Natural killer cell treated with Interleukin-12 subunit alpha and Interleukin-12 subunit beta and Interleukin-15 and Interleukin-18, amount 100 ng/mL, for 72 hours (primary cell): ENCODE measurements at regions not wholly inside any gene's neighbourhood (a gene's known extent, or its start where the extent isn't known, plus 50 kb on each side); places are given as distances from the start of the nearest gene placed in this dataset.

ENCODE experiments used
- ATAC-seq, 2 donors: fragments of 150-1000 bp; cut with Tn5 transposase in 1 of 2; sonication (Bioruptor Pico), chemical (Tn5 transposase) in 1 of 2; 2 replicates each; pipeline ENCODE4 v1.10.0; 2021
- DNase-seq: peaks from one replicate; pipeline ENCODE4 v3.0.0; 2022; ENCODE audit warnings: low spot score
- H3K27ac Mint-ChIP-seq, 2 donors: 1 replicate in 1 of 2; 2 replicates in 1 of 2; pipeline ENCODE4 v1.8.0; 2022; ENCODE audit warnings: mixed read lengths in 2 of 2, mild to moderate bottlenecking in 1 of 2, moderate library complexity in 1 of 2
- H3K27me3 Mint-ChIP-seq, 2 donors: 1 replicate in 1 of 2; 2 replicates in 1 of 2; pipeline ENCODE4 v1.8.0; 2022; ENCODE audit warnings: mixed read lengths in 2 of 2
- H3K36me3 Mint-ChIP-seq: one replicate; pipeline ENCODE4 v1.8.0; 2022; ENCODE audit warnings: mixed read lengths
- H3K4me1 Mint-ChIP-seq, 2 donors: 1 replicate in 1 of 2; 2 replicates in 1 of 2; pipeline ENCODE4 v1.8.0; 2022; ENCODE audit warnings: low read depth in 2 of 2, mixed read lengths in 2 of 2, mild to moderate bottlenecking in 1 of 2
- H3K4me3 Mint-ChIP-seq: one replicate; pipeline ENCODE4 v1.8.0; 2022; ENCODE audit warnings: mixed read lengths
- H3K9me3 Mint-ChIP-seq: 2 replicates; pipeline ENCODE4 v1.8.0; 2022; ENCODE audit warnings: mixed read lengths

- DNase-seq (no peak), ATAC-seq (no peak)
- Mint-ChIP-seq H3K27me3 (peaks cover 0 to 10% of the 10 kb centered on the region in 2 donors), H3K4me3 (no peak overlapping the region), H3K9me3 (no peaks in the 10 kb centered on the region), H3K27ac (no peak overlapping the region), H3K4me1 (no peaks in the 10 kb centered on the region), H3K36me3 (no peaks in the 10 kb centered on the region)
Observed at GRCh38 chr3:59264366-59264765, 214.5 kb upstream of the CFAP20DC start.

- DNase-seq = no peak
- H3K27me3 Mint-ChIP-seq = peaks cover 0 to 10% of the 10 kb centered on the region in 2 donors
- H3K4me3 Mint-ChIP-seq = no peak overlapping the region
- ATAC-seq = no peak
- H3K9me3 Mint-ChIP-seq = no peaks in the 10 kb centered on the region
- no peak overlapping the region for H3K27ac Mint-ChIP-seq
- no peaks in the 10 kb centered on the region for H3K4me1 Mint-ChIP-seq
- no peaks in the 10 kb centered on the region for H3K36me3 Mint-ChIP-seq
Observed at GRCh38 chr3:59263152-59263551, 213.3 kb upstream of the CFAP20DC start.

GRCh38 chr3:59262076-59262498 is 212.3 kb upstream of the CFAP20DC start:
- ATAC-seq (no peak), DNase-seq (no peak)
- no peaks in the 10 kb centered on the region for H3K36me3 Mint-ChIP-seq
- H3K27me3 Mint-ChIP-seq = peaks cover 0 to 7% of the 10 kb centered on the region in 2 donors
- H3K4me3 Mint-ChIP-seq = no peak overlapping the region
- H3K9me3 Mint-ChIP-seq = no peaks in the 10 kb centered on the region
- H3K27ac Mint-ChIP-seq = no peak overlapping the region
- no peaks in the 10 kb centered on the region for H3K4me1 Mint-ChIP-seq

GRCh38 chr3:59261009-59261408 is 211.2 kb upstream of the CFAP20DC start:
- no peak overlapping the region for H3K4me3 Mint-ChIP-seq
- no peak overlapping the region for H3K27ac Mint-ChIP-seq
- no peaks in the 10 kb centered on the region for H3K9me3 Mint-ChIP-seq
- H3K27me3 Mint-ChIP-seq = peaks cover 0 to 3% of the 10 kb centered on the region in 2 donors
- ATAC-seq (no peak), DNase-seq (no peak)
- no peaks in the 10 kb centered on the region for H3K4me1 Mint-ChIP-seq
- no peaks in the 10 kb centered on the region for H3K36me3 Mint-ChIP-seq

GRCh38 chr3:59258550-59259260 is 208.9 kb upstream of the CFAP20DC start:
- Mint-ChIP-seq H3K36me3 (no peaks in the 10 kb centered on the region), H3K27me3 (peaks cover 0 to 3% of the 10 kb centered on the region in 2 donors), H3K9me3 (no peaks in the 10 kb centered on the region), H3K4me3 (no peak overlapping the region), H3K27ac (no peak overlapping the region), H3K4me1 (no peaks in the 10 kb centered on the region)
- DNase-seq (no peak), ATAC-seq (no peak)

GRCh38 chr3:59257506-59257905 is 207.7 kb upstream of the CFAP20DC start:
- DNase-seq (no peak), ATAC-seq (no peak)
- Mint-ChIP-seq H3K4me3 (no peak overlapping the region), H3K27me3 (peaks cover 0 to 3% of the 10 kb centered on the region in 2 donors), H3K36me3 (no peaks in the 10 kb centered on the region), H3K4me1 (no peaks in the 10 kb centered on the region), H3K27ac (no peak overlapping the region), H3K9me3 (no peaks in the 10 kb centered on the region)

- no peaks in the 10 kb centered on the region for H3K4me1 Mint-ChIP-seq
- H3K27me3 Mint-ChIP-seq = no peaks in the 10 kb centered on the region
- H3K27ac Mint-ChIP-seq = no peak overlapping the region
- H3K4me3 Mint-ChIP-seq = no peak overlapping the region
- DNase-seq (no peak), ATAC-seq (no peak)
- H3K9me3 Mint-ChIP-seq = no peaks in the 10 kb centered on the region
- H3K36me3 Mint-ChIP-seq = no peaks in the 10 kb centered on the region
Observed at GRCh38 chr3:59256230-59256629, 206.4 kb upstream of the CFAP20DC start.

GRCh38 chr3:59254976-59255375 is 205.2 kb upstream of the CFAP20DC start:
- Mint-ChIP-seq H3K27ac (no peak overlapping the region), H3K27me3 (no peaks in the 10 kb centered on the region), H3K4me3 (no peak overlapping the region), H3K9me3 (no peaks in the 10 kb centered on the region), H3K36me3 (no peaks in the 10 kb centered on the region), H3K4me1 (no peaks in the 10 kb centered on the region)
- DNase-seq = no peak
- ATAC-seq = no peak

- Mint-ChIP-seq H3K27me3 (peaks cover 0 to 3% of the 10 kb centered on the region in 2 donors), H3K9me3 (no peaks in the 10 kb centered on the region), H3K4me1 (no peaks in the 10 kb centered on the region), H3K36me3 (no peaks in the 10 kb centered on the region), H3K27ac (no peak overlapping the region), H3K4me3 (no peak overlapping the region)
- ATAC-seq (no peak), DNase-seq (no peak)
Observed at GRCh38 chr3:59254433-59254832, 204.6 kb upstream of the CFAP20DC start.

GRCh38 chr3:59253523-59253922 is 203.7 kb upstream of the CFAP20DC start:
- H3K9me3 Mint-ChIP-seq = no peaks in the 10 kb centered on the region
- peaks cover 0 to 3% of the 10 kb centered on the region in 2 donors for H3K27me3 Mint-ChIP-seq
- no peaks in the 10 kb centered on the region for H3K4me1 Mint-ChIP-seq
- no peak overlapping the region for H3K27ac Mint-ChIP-seq
- ATAC-seq = no peak
- no peak for DNase-seq
- H3K36me3 Mint-ChIP-seq = no peaks in the 10 kb centered on the region
- H3K4me3 Mint-ChIP-seq = no peak overlapping the region

GRCh38 chr3:59251869-59252268 is 202.0 kb upstream of the CFAP20DC start:
- ATAC-seq (no peak), DNase-seq (no peak)
- Mint-ChIP-seq H3K27ac (no peak overlapping the region), H3K27me3 (peaks cover 0 to 3% of the 10 kb centered on the region in 2 donors), H3K4me3 (no peak overlapping the region), H3K4me1 (peaks cover 0 to 6% of the 10 kb centered on the region in 2 donors), H3K9me3 (no peaks in the 10 kb centered on the region), H3K36me3 (no peaks in the 10 kb centered on the region)

GRCh38 chr3:59250600-59250999 is 200.8 kb upstream of the CFAP20DC start:
- peaks cover 0 to 6% of the 10 kb centered on the region in 2 donors for H3K4me1 Mint-ChIP-seq
- no peak overlapping the region for H3K4me3 Mint-ChIP-seq
- peaks cover 0 to 3% of the 10 kb centered on the region in 2 donors for H3K27me3 Mint-ChIP-seq
- no peak overlapping the region for H3K27ac Mint-ChIP-seq
- no peak for DNase-seq
- H3K36me3 Mint-ChIP-seq = no peaks in the 10 kb centered on the region
- ATAC-seq = no peak
- no peaks in the 10 kb centered on the region for H3K9me3 Mint-ChIP-seq

GRCh38 chr3:59249698-59250361 is 200.0 kb upstream of the CFAP20DC start:
- ATAC-seq (no peak), DNase-seq (no peak)
- Mint-ChIP-seq H3K36me3 (no peaks in the 10 kb centered on the region), H3K4me1 (peaks cover 0 to 6% of the 10 kb centered on the region in 2 donors), H3K27ac (no peak overlapping the region), H3K4me3 (no peak overlapping the region), H3K27me3 (peaks cover 0 to 3% of the 10 kb centered on the region in 2 donors), H3K9me3 (no peaks in the 10 kb centered on the region)

- H3K4me3 Mint-ChIP-seq = no peak overlapping the region
- no peaks in the 10 kb centered on the region for H3K36me3 Mint-ChIP-seq
- DNase-seq (no peak), ATAC-seq (no peak)
- H3K27me3 Mint-ChIP-seq = peaks cover 0 to 3% of the 10 kb centered on the region in 2 donors
- peaks cover 0 to 6% of the 10 kb centered on the region in 2 donors for H3K4me1 Mint-ChIP-seq
- H3K27ac Mint-ChIP-seq = no peak overlapping the region
- no peaks in the 10 kb centered on the region for H3K9me3 Mint-ChIP-seq
Observed at GRCh38 chr3:59249004-59249403, 199.2 kb upstream of the CFAP20DC start.
